Progenitor cell of endocrine pancreas (in vitro differentiated cells): ENCODE measurements at regions not wholly inside any gene's neighbourhood (a gene's known extent, or its start where the extent isn't known, plus 50 kb on each side); places are given as distances from the start of the nearest gene placed in this dataset.

Source experiments
- DNase-seq: peaks from one replicate; pipeline ENCODE4 v3.0.0; 2021; ENCODE audit warnings: low spot score; ENCODE audit not compliant: unreplicated experiment
- H3K27ac Mint-ChIP-seq: 2 replicates; pipeline ENCODE4 v1.8.0; 2021; ENCODE audit warnings: mild to moderate bottlenecking, moderate library complexity, mixed read lengths
- H3K27me3 Mint-ChIP-seq: 2 replicates; pipeline ENCODE4 v1.8.0; 2021; ENCODE audit warnings: mixed read lengths
- H3K36me3 Mint-ChIP-seq: 2 replicates; pipeline ENCODE4 v1.8.0; 2022; ENCODE audit warnings: mixed read lengths; ENCODE audit not compliant: insufficient read depth
- H3K4me1 Mint-ChIP-seq: 2 replicates; pipeline ENCODE4 v1.8.0; 2021; ENCODE audit warnings: low read depth, mixed read lengths
- H3K4me3 Mint-ChIP-seq: 2 replicates; pipeline ENCODE4 v1.8.0; 2021; ENCODE audit warnings: low read depth, mild to moderate bottlenecking, moderate library complexity, mixed read lengths
- H3K9me3 Mint-ChIP-seq: 2 replicates; pipeline ENCODE4 v1.8.0; 2021; ENCODE audit warnings: low read depth, mixed read lengths
- TF ChIP-seq, protein P1 (sequence below): fragments of 200-600 bp; sonication (generic); IDR thresholded peaks from one replicate; pipeline ENCODE4 v1.5.0; 2021; ENCODE audit warnings: antibody characterized with exemption, mild to moderate bottlenecking; ENCODE audit not compliant: unreplicated experiment

DNA sequence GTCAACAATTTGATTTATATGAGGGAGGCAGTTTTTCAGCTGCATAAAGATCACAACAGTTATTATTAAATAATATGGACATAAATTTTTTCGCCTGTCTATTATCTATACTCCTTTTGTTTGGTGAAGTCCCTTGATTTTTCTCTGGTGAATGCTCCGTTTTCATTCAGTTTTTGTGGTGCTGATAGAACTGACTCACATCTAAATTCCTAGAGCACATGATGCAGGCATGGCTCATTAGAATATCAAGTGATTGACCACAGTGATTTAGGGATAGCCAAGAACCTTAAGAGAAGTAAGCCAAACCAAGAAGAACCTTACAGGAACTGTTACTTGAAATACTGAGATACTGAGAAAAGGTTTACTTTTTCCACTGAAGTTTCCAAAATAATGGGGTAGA is 208.9 kb downstream of the PRR20E start:
- no peaks in the 10 kb centered on the region for H3K4me1 Mint-ChIP-seq
- H3K27me3 Mint-ChIP-seq, result no peaks in the 10 kb centered on the region
- no peak for DNase-seq
- H3K4me3 Mint-ChIP-seq, result no peak overlapping the region
- no peaks in the 10 kb centered on the region for H3K9me3 Mint-ChIP-seq
- no peaks in the 10 kb centered on the region for H3K36me3 Mint-ChIP-seq
- TF ChIP-seq, protein P1, sequence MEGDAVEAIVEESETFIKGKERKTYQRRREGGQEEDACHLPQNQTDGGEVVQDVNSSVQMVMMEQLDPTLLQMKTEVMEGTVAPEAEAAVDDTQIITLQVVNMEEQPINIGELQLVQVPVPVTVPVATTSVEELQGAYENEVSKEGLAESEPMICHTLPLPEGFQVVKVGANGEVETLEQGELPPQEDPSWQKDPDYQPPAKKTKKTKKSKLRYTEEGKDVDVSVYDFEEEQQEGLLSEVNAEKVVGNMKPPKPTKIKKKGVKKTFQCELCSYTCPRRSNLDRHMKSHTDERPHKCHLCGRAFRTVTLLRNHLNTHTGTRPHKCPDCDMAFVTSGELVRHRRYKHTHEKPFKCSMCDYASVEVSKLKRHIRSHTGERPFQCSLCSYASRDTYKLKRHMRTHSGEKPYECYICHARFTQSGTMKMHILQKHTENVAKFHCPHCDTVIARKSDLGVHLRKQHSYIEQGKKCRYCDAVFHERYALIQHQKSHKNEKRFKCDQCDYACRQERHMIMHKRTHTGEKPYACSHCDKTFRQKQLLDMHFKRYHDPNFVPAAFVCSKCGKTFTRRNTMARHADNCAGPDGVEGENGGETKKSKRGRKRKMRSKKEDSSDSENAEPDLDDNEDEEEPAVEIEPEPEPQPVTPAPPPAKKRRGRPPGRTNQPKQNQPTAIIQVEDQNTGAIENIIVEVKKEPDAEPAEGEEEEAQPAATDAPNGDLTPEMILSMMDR, result no peak
- no peak overlapping the region for H3K27ac Mint-ChIP-seq

DNA sequence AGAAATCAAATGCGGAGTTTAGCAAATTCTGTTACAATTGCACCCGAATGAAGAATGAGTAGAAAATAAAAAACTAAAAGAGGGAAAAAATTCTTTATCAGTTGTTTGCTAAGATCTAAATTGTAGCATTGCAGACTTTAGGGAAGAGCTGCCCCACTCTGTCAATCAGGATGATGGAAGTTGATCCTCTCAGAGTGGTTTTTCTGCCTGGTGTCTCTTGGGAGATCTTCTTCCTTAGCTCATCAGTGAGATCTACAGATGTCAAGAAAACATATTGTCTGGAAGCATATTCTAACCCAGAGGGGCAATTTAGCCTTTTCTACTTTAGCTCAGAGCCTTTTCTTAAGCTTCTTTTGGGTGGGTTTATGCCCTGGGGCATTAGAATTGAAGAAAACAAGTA is 223.2 kb upstream of the PCDH17 start:
- no peak for DNase-seq
- TF ChIP-seq, protein P1, result no peak
- H3K27ac Mint-ChIP-seq, result no peak overlapping the region
- H3K4me3 Mint-ChIP-seq, result no peak overlapping the region
- H3K4me1 Mint-ChIP-seq, result no peaks in the 10 kb centered on the region
- H3K36me3 Mint-ChIP-seq, result no peaks in the 10 kb centered on the region
- H3K27me3 Mint-ChIP-seq, result no peaks in the 10 kb centered on the region
- peaks cover 3% of the 10 kb centered on the region for H3K9me3 Mint-ChIP-seq

DNA sequence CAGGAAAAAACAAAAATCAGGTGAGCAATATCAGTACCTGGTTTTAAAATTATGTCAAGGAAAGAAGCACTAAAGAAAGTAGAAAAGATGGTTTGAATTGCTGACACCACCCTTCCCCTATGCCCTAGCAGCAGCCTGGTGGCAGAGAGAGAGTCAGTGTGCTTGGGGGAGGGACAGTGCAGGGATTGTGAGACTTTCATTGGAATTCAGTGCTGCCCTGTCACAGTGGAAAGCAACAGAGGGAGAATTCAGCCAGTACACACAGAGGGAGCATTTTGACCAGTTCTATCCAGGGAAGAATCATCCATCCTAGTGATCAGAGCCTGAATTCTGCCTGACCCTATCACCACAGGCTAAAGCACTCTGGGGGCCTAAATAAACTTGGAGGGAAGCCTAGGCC is 222.4 kb upstream of the PCDH17 start:
- no peak for DNase-seq
- no peaks in the 10 kb centered on the region for H3K36me3 Mint-ChIP-seq
- H3K9me3 Mint-ChIP-seq, result peaks cover 3% of the 10 kb centered on the region
- H3K27me3 Mint-ChIP-seq, result no peaks in the 10 kb centered on the region
- no peak overlapping the region for H3K4me3 Mint-ChIP-seq
- no peak overlapping the region for H3K27ac Mint-ChIP-seq
- H3K4me1 Mint-ChIP-seq, result no peaks in the 10 kb centered on the region
- TF ChIP-seq, protein P1, result no peak

DNA sequence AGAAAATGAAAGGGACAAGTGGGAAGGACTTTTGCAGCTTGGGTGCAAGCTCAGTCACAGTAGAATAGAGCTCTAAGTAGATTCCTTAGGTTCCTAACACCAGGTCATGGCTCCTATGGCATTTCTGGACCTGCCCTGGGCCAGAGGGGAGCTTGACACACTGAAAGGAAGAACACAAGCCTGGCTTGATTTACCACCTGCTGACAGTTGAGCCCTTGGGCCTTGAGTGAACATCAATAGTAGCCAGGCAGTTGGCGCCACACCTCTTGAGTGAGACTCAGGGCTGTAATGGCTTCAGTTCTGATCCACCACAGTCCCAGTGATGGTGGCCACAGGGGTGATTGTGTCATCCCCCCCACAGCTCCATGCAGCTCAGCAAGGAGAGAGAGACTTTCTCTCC is 221.9 kb upstream of the PCDH17 start:
- no peak for DNase-seq
- TF ChIP-seq, protein P1, result no peak
- H3K9me3 Mint-ChIP-seq, result peaks cover 3% of the 10 kb centered on the region
- H3K27me3 Mint-ChIP-seq, result no peaks in the 10 kb centered on the region
- no peaks in the 10 kb centered on the region for H3K36me3 Mint-ChIP-seq
- no peak overlapping the region for H3K4me3 Mint-ChIP-seq
- no peaks in the 10 kb centered on the region for H3K4me1 Mint-ChIP-seq
- H3K27ac Mint-ChIP-seq, result no peak overlapping the region

DNA sequence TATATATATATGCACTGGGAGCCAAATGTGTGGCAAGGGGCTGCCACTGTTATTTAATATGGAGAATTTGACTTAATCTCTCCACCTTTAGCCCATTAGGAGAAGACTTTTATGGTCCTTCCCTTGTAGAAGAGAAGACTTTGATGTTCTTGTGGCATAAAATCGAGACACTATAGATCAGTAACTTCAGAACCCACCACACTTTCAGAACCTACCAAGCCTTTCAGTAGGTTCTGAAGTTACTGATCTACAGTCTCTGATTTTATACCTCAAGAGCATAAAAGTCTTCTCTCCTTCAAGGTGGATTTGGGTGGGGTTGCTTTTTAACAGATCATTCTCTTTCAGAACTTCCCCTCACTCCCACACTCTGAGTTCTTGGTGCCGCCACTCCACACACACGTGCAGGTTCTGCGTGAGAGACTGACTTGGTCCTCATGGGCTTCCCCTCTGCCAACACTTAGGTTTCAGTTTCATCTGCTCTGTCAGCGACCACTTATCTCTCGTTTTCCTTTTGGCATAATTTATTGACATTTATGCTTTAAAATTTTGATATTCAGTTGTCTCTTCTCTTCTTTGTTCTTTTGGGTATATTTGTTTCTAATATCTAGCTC is 213.4 kb upstream of the PCDH17 start:
- no peaks in the 10 kb centered on the region for H3K4me1 Mint-ChIP-seq
- no peaks in the 10 kb centered on the region for H3K9me3 Mint-ChIP-seq
- H3K27me3 Mint-ChIP-seq, result no peaks in the 10 kb centered on the region
- H3K27ac Mint-ChIP-seq, result no peak overlapping the region
- TF ChIP-seq, protein P1, result no peak
- H3K36me3 Mint-ChIP-seq, result no peaks in the 10 kb centered on the region
- H3K4me3 Mint-ChIP-seq, result no peak overlapping the region
- DNase-seq, result no peak
